HEK293T (cell line): ENCODE measurements at regions not wholly inside any gene's neighbourhood (a gene's known extent, or its start where the extent isn't known, plus 50 kb on each side); places are given as distances from the start of the nearest gene placed in this dataset.

Experiments
- FOXK2 ChIP-seq: fragments of 450-650 bp; IDR thresholded peaks from 2 replicates; pipeline ENCODE4 v1.6.1; 2016; ENCODE audit warnings: mild to moderate bottlenecking
- TARDBP ChIP-seq: fragments of 450-650 bp; IDR thresholded peaks from 2 replicates; pipeline ENCODE4 v1.6.1; 2016

DNA sequence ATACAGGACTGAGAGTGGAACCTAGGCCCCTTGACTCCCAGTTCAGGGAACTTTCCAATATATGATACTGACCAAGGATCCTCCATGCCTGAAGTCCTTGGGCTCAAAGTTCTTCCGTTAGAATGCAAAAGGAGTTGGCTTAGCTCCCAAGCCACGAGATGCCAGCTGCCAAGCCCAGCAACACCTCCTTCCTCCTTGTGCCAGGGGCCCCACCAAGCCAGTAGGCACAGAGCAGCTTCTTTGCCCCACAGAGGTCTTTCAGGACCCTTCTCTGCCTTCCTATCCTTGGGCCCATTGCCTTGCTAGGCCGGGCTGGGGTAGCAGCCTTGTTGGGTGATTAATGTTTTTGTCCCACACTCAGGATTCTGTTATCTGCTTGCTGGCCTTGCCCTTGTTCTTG is 105.6 kb downstream of the EFNB1 start:
- no peak for TF ChIP-seq FOXK2
- TF ChIP-seq TARDBP = no peak
